ENCODE measurements at regions not wholly inside any gene's neighbourhood (a gene's known extent, or its start where the extent isn't known, plus 50 kb on each side); places are given as distances from the start of the nearest gene placed in this dataset.

DNA sequence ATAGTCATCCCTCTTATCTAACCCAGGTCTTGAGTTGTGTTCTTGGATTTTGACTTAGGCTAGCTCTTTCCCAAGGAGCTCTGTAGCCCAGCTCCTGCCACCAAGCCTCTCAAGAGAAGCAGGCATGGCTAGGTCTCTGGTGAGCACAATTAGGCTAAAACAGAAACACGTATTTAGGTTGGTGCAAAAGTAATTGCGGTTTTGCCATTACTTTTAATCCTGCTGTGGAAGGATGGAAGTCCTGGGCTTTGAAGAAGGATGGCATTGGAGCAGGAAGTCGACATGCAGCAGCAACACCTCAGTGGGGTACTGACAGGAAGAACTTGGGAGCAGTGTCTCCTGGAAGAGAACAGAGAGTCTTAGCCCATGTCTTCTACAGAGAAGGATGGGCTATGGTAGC is 80.0 kb upstream of the CCDC190 start:
- ChIA-PET CTCF (no interaction called here), POLR2A (ENCODE audit: low non-redundant PET) (no interaction called here)
- no peak for DNase-seq (ENCODE audit: low spot score)
- no peak overlapping the region for H3K27ac ChIP-seq
- TF ChIP-seq, protein P1, sequence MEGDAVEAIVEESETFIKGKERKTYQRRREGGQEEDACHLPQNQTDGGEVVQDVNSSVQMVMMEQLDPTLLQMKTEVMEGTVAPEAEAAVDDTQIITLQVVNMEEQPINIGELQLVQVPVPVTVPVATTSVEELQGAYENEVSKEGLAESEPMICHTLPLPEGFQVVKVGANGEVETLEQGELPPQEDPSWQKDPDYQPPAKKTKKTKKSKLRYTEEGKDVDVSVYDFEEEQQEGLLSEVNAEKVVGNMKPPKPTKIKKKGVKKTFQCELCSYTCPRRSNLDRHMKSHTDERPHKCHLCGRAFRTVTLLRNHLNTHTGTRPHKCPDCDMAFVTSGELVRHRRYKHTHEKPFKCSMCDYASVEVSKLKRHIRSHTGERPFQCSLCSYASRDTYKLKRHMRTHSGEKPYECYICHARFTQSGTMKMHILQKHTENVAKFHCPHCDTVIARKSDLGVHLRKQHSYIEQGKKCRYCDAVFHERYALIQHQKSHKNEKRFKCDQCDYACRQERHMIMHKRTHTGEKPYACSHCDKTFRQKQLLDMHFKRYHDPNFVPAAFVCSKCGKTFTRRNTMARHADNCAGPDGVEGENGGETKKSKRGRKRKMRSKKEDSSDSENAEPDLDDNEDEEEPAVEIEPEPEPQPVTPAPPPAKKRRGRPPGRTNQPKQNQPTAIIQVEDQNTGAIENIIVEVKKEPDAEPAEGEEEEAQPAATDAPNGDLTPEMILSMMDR (conservative IDR thresholded peaks at IDR 0.05; ENCODE audit: low read depth) = no peak

DNA sequence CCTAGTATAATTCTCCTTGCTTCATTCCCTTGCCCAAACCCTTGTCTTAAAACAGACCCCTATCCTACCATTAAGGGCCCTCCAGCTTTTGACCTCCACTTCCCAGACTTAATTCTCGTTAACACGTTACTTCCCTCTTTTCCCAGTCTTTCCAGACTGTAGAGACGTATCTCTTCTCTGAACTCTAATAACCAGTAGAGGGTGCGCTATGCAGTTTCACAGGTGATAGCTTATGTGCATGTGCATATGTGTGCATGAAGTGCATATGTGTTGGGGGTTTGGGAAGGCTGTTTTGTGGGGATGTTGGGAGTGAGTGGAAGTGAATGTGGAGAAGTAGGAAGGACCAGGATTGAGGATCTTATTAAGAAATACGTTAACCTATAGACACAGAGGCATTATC is 78.1 kb upstream of the CCDC190 start:
- DNase-seq (ENCODE audit: low spot score) = no peak
- POLR2A ChIA-PET (ENCODE audit: low non-redundant PET) = no interaction called here
- CTCF ChIA-PET = interaction anchor here (0.7 kb wide), 1 partner anchor 23 kb away, joined by 4 read pairs; no protein-coding TSS in a partner anchor
- no peak overlapping the region for H3K27ac ChIP-seq
- TF ChIP-seq, protein P1 (conservative IDR thresholded peaks at IDR 0.05; ENCODE audit: low read depth) = no peak

DNA sequence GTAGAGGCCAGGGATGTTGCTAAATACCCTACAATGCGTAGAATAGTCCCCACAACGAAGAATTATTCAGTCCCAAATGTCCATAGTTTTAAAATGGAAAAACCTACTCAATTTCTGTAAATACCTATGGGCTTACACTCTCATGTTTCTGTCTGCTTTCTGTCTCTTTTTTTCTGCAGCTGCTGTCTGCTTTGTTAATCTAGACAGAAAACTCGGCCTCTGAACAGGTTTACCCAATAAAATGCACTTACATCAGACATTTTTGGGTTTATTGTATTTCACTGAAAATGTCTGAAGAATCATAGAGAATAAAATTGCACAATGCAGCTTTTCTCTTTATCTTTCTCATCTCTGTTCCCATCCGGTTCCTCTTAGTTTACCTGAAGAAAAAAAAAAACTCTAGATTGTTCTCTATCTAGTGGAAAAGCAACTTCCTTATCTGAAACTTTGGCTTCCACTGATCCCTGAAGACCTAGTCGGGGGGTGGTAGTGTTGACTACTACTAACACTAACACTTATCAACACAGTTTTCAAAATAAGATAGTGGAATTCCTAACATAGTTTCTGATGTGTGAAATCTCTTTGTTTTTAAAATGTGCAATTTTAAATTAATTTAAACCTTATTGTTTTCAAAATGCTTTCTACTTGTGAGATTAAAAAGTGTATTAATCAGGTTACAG is 76.9 kb upstream of the CCDC190 start:
- POLR2A ChIA-PET (ENCODE audit: low non-redundant PET) = no interaction called here
- no peak overlapping the region for H3K27ac ChIP-seq
- no peak for DNase-seq (ENCODE audit: low spot score)
- TF ChIP-seq, protein P1 (conservative IDR thresholded peaks at IDR 0.05; ENCODE audit: low read depth) = no peak
- CTCF ChIA-PET = interaction anchor here (0.6 kb wide), 1 partner anchor 233 kb away, joined by 6 read pairs; no protein-coding TSS in a partner anchor

DNA sequence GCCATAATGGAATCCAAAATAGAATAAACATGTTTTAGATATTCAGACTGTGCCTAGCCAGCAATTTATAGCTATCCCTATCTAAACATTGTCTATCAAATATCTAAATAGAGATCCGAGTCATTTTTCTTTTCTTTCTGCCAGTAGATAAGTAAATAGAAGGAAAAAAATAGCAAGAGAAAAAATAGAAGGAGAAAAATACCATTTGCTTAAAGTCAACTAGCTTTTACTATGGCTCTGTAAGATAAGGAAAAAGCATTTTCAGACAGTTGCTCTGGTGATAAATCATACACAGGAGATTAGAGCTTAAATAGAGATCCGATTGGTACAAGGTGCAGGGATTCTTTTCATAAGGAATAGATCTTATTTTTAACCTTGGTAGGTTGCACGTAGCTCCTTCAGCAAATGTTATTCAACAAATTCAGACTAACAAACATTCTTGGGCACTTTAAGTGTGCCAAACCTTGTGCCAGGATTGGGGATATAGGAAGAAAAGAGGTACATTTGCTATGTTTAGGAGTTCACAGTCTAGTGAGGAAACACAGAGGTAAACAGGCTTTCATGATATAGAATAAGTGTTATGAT is 70.1 kb upstream of the CCDC190 start:
- ChIA-PET POLR2A (ENCODE audit: low non-redundant PET) (no interaction called here), CTCF (no interaction called here)
- no peak for DNase-seq (ENCODE audit: low spot score)
- TF ChIP-seq, protein P1 (conservative IDR thresholded peaks at IDR 0.05; ENCODE audit: low read depth) = no peak
- no peak overlapping the region for H3K27ac ChIP-seq

DNA sequence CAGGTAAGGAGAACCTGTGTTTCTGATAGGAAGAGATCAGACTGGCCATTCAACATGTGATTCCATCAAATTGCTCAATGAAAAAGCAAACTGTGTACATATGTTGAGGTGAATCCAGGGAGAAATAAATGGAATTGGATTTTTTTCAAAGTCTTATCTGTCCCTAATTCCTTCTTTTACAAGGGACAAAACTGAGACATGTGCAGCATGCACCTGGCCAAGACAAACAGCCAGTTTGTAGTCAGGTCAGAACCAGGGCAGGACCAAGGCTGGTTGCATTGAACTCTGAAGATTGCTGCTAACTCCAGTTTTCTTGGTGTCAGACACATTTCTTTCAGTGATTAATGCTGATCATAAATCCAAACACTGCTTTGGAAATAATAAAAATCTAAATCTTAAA is 69.6 kb upstream of the CCDC190 start:
- TF ChIP-seq, protein P1 (conservative IDR thresholded peaks at IDR 0.05; ENCODE audit: low read depth) = no peak
- H3K27ac ChIP-seq = no peak overlapping the region
- ChIA-PET CTCF (no interaction called here), POLR2A (ENCODE audit: low non-redundant PET) (no interaction called here)
- DNase-seq (ENCODE audit: low spot score) = no peak

DNA sequence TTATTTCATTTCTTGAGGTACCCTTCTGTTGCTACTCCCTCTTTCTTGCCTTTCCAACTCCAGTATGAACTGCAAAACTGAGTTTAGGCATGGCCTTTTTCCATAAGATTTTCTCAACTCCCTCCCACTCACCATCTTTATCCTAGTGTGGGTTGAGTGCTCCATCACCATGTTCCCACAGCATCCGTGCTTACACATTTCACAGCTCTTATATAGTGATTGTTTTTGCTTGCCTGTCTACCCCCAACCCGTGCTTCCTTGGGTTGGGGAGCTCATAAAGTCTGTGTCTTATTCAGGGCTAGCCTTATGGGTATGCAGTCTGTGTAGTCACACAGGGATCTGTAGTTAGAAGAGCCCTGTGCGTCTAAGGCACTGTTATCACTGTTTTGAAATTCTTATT is 68.2 kb upstream of the CCDC190 start:
- CTCF ChIA-PET = no interaction called here
- DNase-seq (ENCODE audit: low spot score) = no peak
- no peak overlapping the region for H3K27ac ChIP-seq
- TF ChIP-seq, protein P1 (conservative IDR thresholded peaks at IDR 0.05; ENCODE audit: low read depth) = no peak
- POLR2A ChIA-PET (ENCODE audit: low non-redundant PET) = no interaction called here
